Activated CD4-positive, alpha-beta T cell treated with anti-CD3 and anti-CD28 coated beads for 36 hours (primary cell): ENCODE measurements at regions not wholly inside any gene's neighbourhood (a gene's known extent, or its start where the extent isn't known, plus 50 kb on each side); places are given as distances from the start of the nearest gene placed in this dataset.
"Not testable (repeated sequence)": the region's sequence is repeated elsewhere in the genome, so short reads cannot be mapped to it uniquely, and the experiment has no call there.

Experiments used
- ATAC-seq: fragments of 200-7000 bp; cut with Tn5 transposase; one replicate; pipeline ENCODE4 v1.10.0; 2021; ENCODE audit warnings: mild to moderate bottlenecking, moderate library complexity
- CTCF ChIA-PET: fragments of 350-600 bp; sonication (Branson Sonifier 250); formaldehyde crosslinking; loops from one replicate; lab custom pipeline; 2021; ENCODE audit warnings: antibody characterized with exemption; lab: Charles Lee
- POLR2A ChIA-PET: fragments of 350-600 bp; sonication (Branson Sonifier 250); formaldehyde crosslinking; loops from one replicate; lab custom pipeline; 2021; ENCODE audit warnings: antibody characterized with exemption, inconsistent platforms; lab: Charles Lee
- DNase-seq: peaks from one replicate; pipeline ENCODE4 v3.0.0-alpha.2; 2020
- H3K27ac Mint-ChIP-seq: one replicate; pipeline ENCODE4 v1.8.0; 2021; ENCODE audit warnings: mixed read lengths
- H3K27me3 Mint-ChIP-seq: one replicate; pipeline ENCODE4 v1.8.0; 2021; ENCODE audit warnings: mixed read lengths
- H3K36me3 Mint-ChIP-seq: one replicate; pipeline ENCODE4 v1.8.0; 2021; ENCODE audit warnings: low read depth, mixed read lengths
- H3K4me1 Mint-ChIP-seq: one replicate; pipeline ENCODE4 v1.8.0; 2021; ENCODE audit warnings: mixed read lengths
- H3K4me3 Mint-ChIP-seq: one replicate; pipeline ENCODE4 v1.8.0; 2021; ENCODE audit warnings: mild to moderate bottlenecking, moderate library complexity, mixed read lengths
- H3K9me3 Mint-ChIP-seq: one replicate; pipeline ENCODE4 v1.8.0; 2021; ENCODE audit warnings: low read depth, mixed read lengths
- intact Hi-C, 2 experiments: fragments of 100-400 bp; cut with DNase I in 1 of 2; cut with micrococcal nuclease in 1 of 2; formaldehyde crosslinking; loops; one replicate each; pipeline versions ENCODE4 v1.14.2 to v1.15.1; 2022 to 2024; cut with DNase I, micrococcal nuclease

- no peak overlapping the region for H3K27ac Mint-ChIP-seq
- ChIA-PET POLR2A (no interaction called here), CTCF (no interaction called here)
- H3K4me1 Mint-ChIP-seq, result no peaks in the 10 kb centered on the region
- H3K27me3 Mint-ChIP-seq, result no peaks in the 10 kb centered on the region
- H3K4me3 Mint-ChIP-seq, result no peak overlapping the region
- peaks cover 2% of the 10 kb centered on the region for H3K9me3 Mint-ChIP-seq
- intact Hi-C loops, result no loop called here
- ATAC-seq (no peak), DNase-seq (no peak)
- H3K36me3 Mint-ChIP-seq, result no peaks in the 10 kb centered on the region
These were observed 443.1 kb upstream of the FMR1 start for GRCh38 chrX:147468600-147468999.

- ChIA-PET POLR2A (no interaction called here), CTCF (no interaction called here)
- Mint-ChIP-seq H3K4me3 (no peak overlapping the region), H3K27ac (no peak overlapping the region), H3K36me3 (no peaks in the 10 kb centered on the region), H3K27me3 (no peaks in the 10 kb centered on the region), H3K9me3 (no peaks in the 10 kb centered on the region), H3K4me1 (no peaks in the 10 kb centered on the region)
- ATAC-seq (no peak), DNase-seq (peak; percentile 8)
- intact Hi-C loops, result loop anchor here (1.0 to 5.0 kb wide), 2 partner anchors 326 to 328 kb away; no protein-coding TSS in a partner anchor
These were observed 435.7 kb upstream of the FMR1 start for GRCh38 chrX:147476008-147476407.

- H3K36me3 Mint-ChIP-seq, result no peaks in the 10 kb centered on the region
- CTCF ChIA-PET, result no interaction called here
These were observed 432.8 kb upstream of the FMR1 start for GRCh38 chrX:147478899-147479298.

DNA sequence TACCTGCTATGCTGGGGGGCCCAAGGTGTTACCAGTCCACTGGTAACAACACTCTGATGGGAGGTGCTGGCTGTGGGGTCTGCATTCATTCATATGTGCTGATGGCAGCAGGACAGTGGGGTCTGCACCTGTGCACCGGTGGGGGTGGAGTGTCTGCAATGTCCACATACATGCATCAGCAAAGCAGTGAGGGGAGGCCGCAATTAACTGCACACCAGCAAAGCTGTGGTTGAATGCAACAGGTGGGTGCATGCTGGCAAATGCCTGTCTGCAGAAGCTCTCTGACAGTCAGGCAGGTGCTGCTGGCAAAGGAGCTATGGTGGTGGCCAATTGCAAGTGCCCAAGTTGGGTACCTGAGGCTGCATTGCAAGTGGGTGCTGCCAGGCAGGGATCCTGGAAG is 426.5 kb upstream of the FMR1 start:
- POLR2A ChIA-PET, result no interaction called here
- H3K9me3 Mint-ChIP-seq, result no peaks in the 10 kb centered on the region
- no peaks in the 10 kb centered on the region for H3K4me1 Mint-ChIP-seq
- H3K36me3 Mint-ChIP-seq, result no peaks in the 10 kb centered on the region
- CTCF ChIA-PET, result no interaction called here
- DNase-seq (no peak), ATAC-seq (no peak)
- H3K27ac Mint-ChIP-seq, result no peak overlapping the region
- H3K4me3 Mint-ChIP-seq, result no peak overlapping the region
- H3K27me3 Mint-ChIP-seq, result no peaks in the 10 kb centered on the region
- intact Hi-C loops, result no loop called here

More at GRCh38 chrX:147478899-147479298, 432.8 kb upstream of the FMR1 start:
- H3K9me3 Mint-ChIP-seq, result no peaks in the 10 kb centered on the region
- intact Hi-C loops, result loop anchor here in 1 of 2 experiments (5.0 kb wide), 1 partner anchor 323 kb away; no protein-coding TSS in a partner anchor
- no peak for ATAC-seq
- H3K4me1 Mint-ChIP-seq, result no peaks in the 10 kb centered on the region
- H3K27ac Mint-ChIP-seq, result no peak overlapping the region
- no peaks in the 10 kb centered on the region for H3K27me3 Mint-ChIP-seq
- no peak for DNase-seq
- no peak overlapping the region for H3K4me3 Mint-ChIP-seq
- POLR2A ChIA-PET, result no interaction called here

DNA sequence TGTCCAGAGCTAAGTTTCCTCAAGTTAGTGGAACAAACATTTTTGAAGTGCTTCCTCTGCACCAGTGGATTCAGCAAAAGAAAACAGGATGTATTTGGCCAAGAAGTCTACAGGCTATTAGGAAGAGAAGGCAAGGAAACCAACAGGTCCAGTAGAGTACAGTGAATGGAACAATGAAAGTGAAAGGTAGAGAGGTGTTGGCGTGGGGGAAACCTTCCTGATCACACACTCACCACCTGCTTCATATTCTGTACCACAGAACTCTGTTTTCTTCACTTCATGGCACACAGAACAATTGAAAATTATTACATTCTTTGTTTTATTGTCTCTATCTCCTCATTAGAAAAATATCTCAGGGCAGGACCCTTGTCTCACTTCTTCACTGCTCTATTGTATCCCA is 417.4 kb upstream of the FMR1 start:
- POLR2A ChIA-PET, result no interaction called here
- no peak for ATAC-seq
- Mint-ChIP-seq H3K9me3 (no peaks in the 10 kb centered on the region), H3K27ac (no peak overlapping the region), H3K36me3 (no peaks in the 10 kb centered on the region), H3K4me3 (no peak overlapping the region), H3K27me3 (peaks cover 2% of the 10 kb centered on the region), H3K4me1 (no peaks in the 10 kb centered on the region)
- no peak for DNase-seq
- intact Hi-C loops, result no loop called here
- CTCF ChIA-PET, result no interaction called here

- no peak for DNase-seq
- ChIA-PET CTCF (no interaction called here), POLR2A (no interaction called here)
- Mint-ChIP-seq H3K36me3 (no peaks in the 10 kb centered on the region), H3K9me3 (no peaks in the 10 kb centered on the region), H3K4me3 (no peak overlapping the region), H3K27ac (no peak overlapping the region), H3K27me3 (peaks cover 2% of the 10 kb centered on the region), H3K4me1 (no peaks in the 10 kb centered on the region)
- ATAC-seq, result no peak
- intact Hi-C loops, result no loop called here
These were observed 412.9 kb upstream of the FMR1 start for GRCh38 chrX:147498796-147499195.

- Mint-ChIP-seq H3K27ac (no peak overlapping the region), H3K27me3 (no peaks in the 10 kb centered on the region), H3K4me1 (no peaks in the 10 kb centered on the region), H3K9me3 (peaks cover under 1% of the 10 kb centered on the region), H3K36me3 (no peaks in the 10 kb centered on the region), H3K4me3 (no peak overlapping the region)
- ChIA-PET POLR2A (no interaction called here), CTCF (no interaction called here)
- no peak for ATAC-seq
- DNase-seq, result no peak
- intact Hi-C loops, result no loop called here
These were observed 388.7 kb upstream of the FMR1 start for GRCh38 chrX:147522981-147523380.

DNA sequence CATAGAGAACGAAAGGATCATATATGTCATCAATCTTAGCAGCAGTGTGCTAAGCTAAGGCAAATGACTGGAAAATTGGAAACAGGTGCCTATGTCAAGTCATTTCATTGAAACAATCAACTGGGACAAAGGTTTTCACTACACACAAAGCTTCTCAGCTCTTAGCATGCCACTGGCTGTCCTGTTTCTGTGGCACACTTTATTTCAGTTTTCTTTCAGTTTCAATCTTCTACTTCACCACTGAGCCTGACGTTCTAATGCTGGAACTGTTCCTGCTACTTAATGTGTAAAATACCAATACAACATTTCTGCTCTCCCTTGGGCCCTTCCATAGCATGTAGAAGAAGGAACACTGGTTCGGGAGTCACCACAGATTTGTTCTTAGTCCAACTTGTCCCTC is 378.3 kb upstream of the FMR1 start:
- DNase-seq (no peak), ATAC-seq (no peak)
- CTCF ChIA-PET, result no interaction called here
- no peak overlapping the region for H3K27ac Mint-ChIP-seq
- H3K36me3 Mint-ChIP-seq, result no peaks in the 10 kb centered on the region
- no peak overlapping the region for H3K4me3 Mint-ChIP-seq
- H3K27me3 Mint-ChIP-seq, result no peaks in the 10 kb centered on the region
- no peaks in the 10 kb centered on the region for H3K4me1 Mint-ChIP-seq
- intact Hi-C loops, result no loop called here
- POLR2A ChIA-PET, result no interaction called here
- H3K9me3 Mint-ChIP-seq, result no peaks in the 10 kb centered on the region

DNA sequence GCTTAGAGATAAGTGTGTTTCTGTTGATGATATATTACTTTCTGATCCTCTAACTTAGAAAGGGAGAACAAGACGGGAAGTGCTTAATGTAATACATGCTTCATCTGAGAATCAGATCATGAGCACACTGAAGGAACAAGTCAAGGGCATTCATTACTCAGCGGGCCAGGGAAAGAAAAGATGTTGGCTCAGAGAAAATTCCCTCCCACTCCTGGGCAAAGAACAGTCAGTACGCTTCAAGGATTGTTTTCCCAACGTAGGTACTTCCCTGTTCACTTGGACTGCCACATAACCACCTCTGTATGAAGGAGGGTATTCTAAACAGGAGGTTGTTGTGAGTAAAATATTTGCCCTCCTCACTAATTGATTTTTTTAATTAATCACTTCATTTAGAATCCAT is 374.5 kb upstream of the FMR1 start:
- POLR2A ChIA-PET, result no interaction called here
- H3K27me3 Mint-ChIP-seq, result no peaks in the 10 kb centered on the region
- H3K4me1 Mint-ChIP-seq, result no peaks in the 10 kb centered on the region
- CTCF ChIA-PET, result interaction anchor here (0.6 kb wide), 1 partner anchor 15 kb away, joined by 3 read pairs; no protein-coding TSS in a partner anchor
- no peaks in the 10 kb centered on the region for H3K36me3 Mint-ChIP-seq
- H3K4me3 Mint-ChIP-seq, result no peak overlapping the region
- DNase-seq (no peak), ATAC-seq (no peak)
- intact Hi-C loops, result no loop called here
- H3K9me3 Mint-ChIP-seq, result no peaks in the 10 kb centered on the region
- no peak overlapping the region for H3K27ac Mint-ChIP-seq

- H3K36me3 Mint-ChIP-seq, DNase-seq, H3K27ac Mint-ChIP-seq, ATAC-seq, H3K4me1 Mint-ChIP-seq, H3K27me3 Mint-ChIP-seq, H3K9me3 Mint-ChIP-seq, intact Hi-C loops, H3K4me3 Mint-ChIP-seq, CTCF ChIA-PET, POLR2A ChIA-PET: not testable (repeated sequence)
These were observed 363.7 kb upstream of the FMR1 start for GRCh38 chrX:147548023-147548422.

DNA sequence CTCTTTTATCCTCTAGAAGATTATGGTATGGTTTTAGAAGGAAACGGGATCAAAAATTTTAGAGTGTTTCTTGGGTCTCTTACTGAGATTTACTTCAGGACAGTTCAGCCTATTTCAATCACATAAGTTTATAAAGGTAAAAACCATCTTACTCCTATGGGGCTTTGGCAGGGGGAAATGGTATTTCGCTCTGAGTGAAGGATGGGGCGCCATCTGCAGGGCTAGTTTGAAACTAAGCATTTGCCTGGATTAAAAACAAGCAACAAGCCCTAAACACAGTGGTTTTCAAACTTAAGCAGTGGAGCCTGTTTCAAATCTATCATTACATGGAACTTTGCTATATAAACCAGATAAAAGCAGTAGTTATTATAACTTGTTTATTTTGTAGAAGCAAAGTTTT is 361.5 kb upstream of the FMR1 start:
- no peaks in the 10 kb centered on the region for H3K4me1 Mint-ChIP-seq
- no peak overlapping the region for H3K27ac Mint-ChIP-seq
- no peak for ATAC-seq
- DNase-seq, result peak; percentile 31
- no peaks in the 10 kb centered on the region for H3K27me3 Mint-ChIP-seq
- intact Hi-C loops, result no loop called here
- H3K36me3 Mint-ChIP-seq, result no peaks in the 10 kb centered on the region
- CTCF ChIA-PET, result no interaction called here
- no peak overlapping the region for H3K4me3 Mint-ChIP-seq
- no peaks in the 10 kb centered on the region for H3K9me3 Mint-ChIP-seq
- POLR2A ChIA-PET, result no interaction called here

GRCh38 chrX:147559191-147559590 is 352.5 kb upstream of the FMR1 start:
- no peak for ATAC-seq
- Mint-ChIP-seq H3K9me3 (no peaks in the 10 kb centered on the region), H3K27me3 (no peaks in the 10 kb centered on the region), H3K4me1 (no peaks in the 10 kb centered on the region), H3K36me3 (no peaks in the 10 kb centered on the region), H3K4me3 (no peak overlapping the region), H3K27ac (no peak overlapping the region)
- no peak for DNase-seq
- ChIA-PET CTCF (no interaction called here), POLR2A (no interaction called here)
- intact Hi-C loops, result no loop called here

- no peak overlapping the region for H3K4me3 Mint-ChIP-seq
- CTCF ChIA-PET, result no interaction called here
- POLR2A ChIA-PET, result no interaction called here
- intact Hi-C loops, result no loop called here
- ATAC-seq, result no peak
- no peaks in the 10 kb centered on the region for H3K27me3 Mint-ChIP-seq
- no peak overlapping the region for H3K27ac Mint-ChIP-seq
- DNase-seq, result no peak
- no peaks in the 10 kb centered on the region for H3K4me1 Mint-ChIP-seq
- no peaks in the 10 kb centered on the region for H3K36me3 Mint-ChIP-seq
- H3K9me3 Mint-ChIP-seq, result no peaks in the 10 kb centered on the region
These were observed 346.5 kb upstream of the FMR1 start for GRCh38 chrX:147565237-147565636.
